Esophagus (tissue), 2 donors: ENCODE measurements at regions not wholly inside any gene's neighbourhood (a gene's known extent, or its start where the extent isn't known, plus 50 kb on each side); places are given as distances from the start of the nearest gene placed in this dataset.

Experiments
- H3K27ac ChIP-seq, 2 donors: one replicate each; pipeline ENCODE4 v1.5.1; 2013; ENCODE audit warnings: low read depth in 2 of 2, mild to moderate bottlenecking in 2 of 2, inconsistent platforms in 1 of 2, low read length in 1 of 2, moderate library complexity in 1 of 2
- H3K27me3 ChIP-seq, 2 donors: one replicate each; pipeline ENCODE4 v1.6.1; 2013; ENCODE audit warnings: low read length in 2 of 2, control low read depth in 1 of 2, mild to moderate bottlenecking in 1 of 2; ENCODE audit not compliant: insufficient read depth in 2 of 2, control insufficient read depth in 1 of 2
- H3K36me3 ChIP-seq, 2 donors: one replicate each; pipeline ENCODE4 v1.6.1; 2013; ENCODE audit warnings: low read length in 1 of 2; ENCODE audit not compliant: control insufficient read depth in 2 of 2, insufficient read depth in 2 of 2
- H3K4me1 ChIP-seq, 2 donors: one replicate each; pipeline ENCODE4 v1.6.1; 2013; ENCODE audit warnings: low read length in 1 of 2; ENCODE audit not compliant: control insufficient read depth in 2 of 2, insufficient read depth in 2 of 2
- H3K4me3 ChIP-seq, 2 donors: one replicate each; pipeline ENCODE4 v1.5.1; 2013; ENCODE audit warnings: low read length in 2 of 2, mild to moderate bottlenecking in 2 of 2, low read depth in 1 of 2, moderate library complexity in 1 of 2
- H3K9me3 ChIP-seq, 2 donors: one replicate each; pipeline ENCODE4 v1.6.1; 2013; ENCODE audit warnings: mild to moderate bottlenecking in 2 of 2, low read depth in 1 of 2, low read length in 1 of 2, moderate library complexity in 1 of 2; ENCODE audit not compliant: control insufficient read depth in 2 of 2, insufficient read depth in 1 of 2
- WGBS, 2 donors: extraction: QIAGEN DNeasy Blood & Tissue Kit; methylation state at CpG; one replicate each; pipeline ENCODE4 v1.1.7; 2013; 5-methylcytosine and 5-hydroxymethylcytosine counted together
- donor health status: healthy with polysubstance abuse.
- donor health status: Bipolar disorder and iron deficiency.

DNA sequence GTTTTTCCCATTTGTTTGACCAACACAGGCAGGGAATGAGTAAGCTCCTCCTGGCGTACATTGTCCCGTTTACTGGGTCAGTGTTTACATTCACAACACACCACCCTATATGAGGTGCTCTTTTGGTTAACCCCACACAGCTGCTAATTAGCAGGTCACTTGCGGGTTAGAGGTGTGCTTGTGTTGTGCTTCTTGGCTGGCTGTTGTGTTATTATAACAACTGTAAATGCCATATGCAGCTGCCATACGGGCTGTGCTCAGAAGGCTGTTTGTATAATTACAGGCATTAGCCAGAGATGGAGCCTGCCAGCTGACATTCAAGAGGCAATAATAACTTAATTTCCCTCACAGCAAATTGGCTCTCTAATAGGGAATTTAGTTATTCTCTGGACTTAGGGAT is 205.1 kb upstream of the ELAC2 start:
- Histone ChIP-seq H3K4me3 (no peak overlapping the region), H3K27ac (no peak overlapping the region), H3K36me3 (no peaks in the 10 kb centered on the region), H3K4me1 (no peaks in the 10 kb centered on the region), H3K27me3 (no peaks in the 10 kb centered on the region), H3K9me3 (no peaks in the 10 kb centered on the region)
- WGBS, 2 donors = 29 to 33% methylated on average over 4 of the region's 4 CpGs

DNA sequence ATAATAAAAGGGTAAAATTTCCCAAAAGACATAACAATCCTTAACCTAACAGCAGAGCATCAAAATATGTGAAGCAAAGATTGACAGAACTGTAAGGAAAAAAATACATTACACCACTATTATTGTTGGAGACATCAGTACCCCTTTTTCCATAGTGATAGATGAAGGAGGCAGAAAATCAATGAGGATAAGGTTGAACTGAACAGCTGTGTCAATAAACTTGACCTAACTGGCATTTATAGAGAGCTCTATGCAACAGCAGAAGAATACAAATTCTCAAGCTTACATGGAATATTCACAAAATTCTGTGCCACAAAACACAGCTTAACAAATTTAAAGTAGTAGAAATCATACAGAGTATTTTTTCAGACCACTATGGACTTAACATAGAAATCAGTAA is 195.0 kb upstream of the ELAC2 start:
- H3K9me3 ChIP-seq = no peaks in the 10 kb centered on the region
- no peak overlapping the region for H3K4me3 ChIP-seq
- no peaks in the 10 kb centered on the region for H3K27me3 ChIP-seq
- H3K27ac ChIP-seq = no peak overlapping the region
- no peaks in the 10 kb centered on the region for H3K4me1 ChIP-seq
- no peaks in the 10 kb centered on the region for H3K36me3 ChIP-seq

DNA sequence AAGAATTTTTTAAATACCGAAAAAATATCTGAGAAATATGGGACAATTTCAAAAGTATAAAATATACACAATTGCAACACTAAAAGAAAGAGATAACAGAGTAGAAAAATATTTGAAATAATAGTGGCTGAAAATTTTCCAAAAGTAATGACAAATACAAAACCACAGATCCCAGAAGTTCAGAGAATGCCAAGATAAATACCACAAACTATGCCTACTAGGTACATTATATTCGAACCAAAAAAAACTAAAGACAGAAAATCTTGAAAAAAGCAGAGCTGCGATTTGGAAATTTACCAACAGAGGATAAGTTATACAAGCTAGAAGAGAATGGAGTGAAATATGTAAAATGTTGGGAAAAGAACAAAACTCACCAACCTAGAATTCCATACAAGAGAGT is 191.3 kb upstream of the ELAC2 start:
- no peaks in the 10 kb centered on the region for H3K9me3 ChIP-seq
- no peaks in the 10 kb centered on the region for H3K4me1 ChIP-seq
- H3K27me3 ChIP-seq = no peaks in the 10 kb centered on the region
- no peak overlapping the region for H3K27ac ChIP-seq
- WGBS, 2 donors = 52 to 78% methylated on average over 3 of the region's 3 CpGs
- H3K36me3 ChIP-seq = no peaks in the 10 kb centered on the region
- no peak overlapping the region for H3K4me3 ChIP-seq

DNA sequence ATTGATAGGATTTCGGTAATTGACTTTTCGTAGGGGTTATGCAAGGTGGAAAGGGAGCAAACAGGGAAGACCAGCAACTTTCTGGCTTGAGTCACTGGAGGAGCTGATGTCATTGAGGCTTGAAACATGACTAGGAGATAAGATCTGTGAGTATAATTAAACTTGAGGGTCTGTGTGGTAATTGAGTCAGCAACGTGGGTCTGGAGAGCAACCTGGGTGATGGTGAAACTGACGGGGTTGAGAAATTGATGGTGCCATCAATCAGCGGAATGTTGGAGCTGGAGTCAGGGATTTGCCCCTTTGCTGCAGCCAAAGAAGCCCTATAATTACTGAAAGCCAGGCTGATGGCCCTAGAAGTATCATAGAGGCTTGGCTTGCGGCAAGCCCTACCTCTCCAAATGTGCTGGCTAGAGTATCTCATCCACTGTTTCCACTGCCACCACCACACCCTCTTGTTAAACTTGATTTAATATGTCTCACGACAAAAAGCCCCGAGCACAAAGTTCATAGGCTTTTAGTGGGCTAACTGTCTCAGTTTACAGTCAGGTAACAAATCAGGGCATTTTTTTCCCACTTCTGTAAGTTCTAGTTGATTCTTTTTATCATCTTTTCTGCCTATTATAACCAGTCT is 186.9 kb upstream of the ELAC2 start:
- H3K4me1 ChIP-seq = no peaks in the 10 kb centered on the region
- whole genome bisulfite sequencing, 2 donors = 52 to 66% methylated on average over 8 of the region's 8 CpGs
- H3K36me3 ChIP-seq = no peaks in the 10 kb centered on the region
- no peaks in the 10 kb centered on the region for H3K27me3 ChIP-seq
- H3K4me3 ChIP-seq = no peak overlapping the region
- H3K9me3 ChIP-seq = no peaks in the 10 kb centered on the region
- no peak overlapping the region for H3K27ac ChIP-seq

DNA sequence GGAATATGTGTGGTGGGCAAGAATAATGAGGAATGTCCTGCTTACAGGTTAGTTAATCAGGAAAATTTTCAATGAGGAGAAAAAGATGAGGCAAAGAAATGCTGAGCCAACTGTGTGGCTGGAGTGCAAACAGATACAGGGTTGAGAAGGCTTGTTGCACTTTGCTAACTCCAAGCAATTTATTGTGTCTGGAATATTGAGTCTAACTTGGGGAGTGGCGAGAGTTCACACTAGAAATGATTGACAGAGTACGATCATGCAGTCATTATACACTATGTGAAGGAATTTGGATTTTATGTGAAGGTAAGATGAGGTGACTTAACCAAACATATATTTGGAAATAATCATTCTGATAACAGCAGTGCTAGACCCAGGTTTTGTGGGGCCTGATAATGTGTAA is 185.0 kb upstream of the ELAC2 start:
- Histone ChIP-seq H3K4me1 (no peaks in the 10 kb centered on the region), H3K4me3 (no peak overlapping the region), H3K27me3 (no peaks in the 10 kb centered on the region), H3K27ac (no peak overlapping the region), H3K9me3 (no peaks in the 10 kb centered on the region), H3K36me3 (no peaks in the 10 kb centered on the region)
- WGBS, 2 donors = 92 to 95% methylated on average over 2 of the region's 2 CpGs

DNA sequence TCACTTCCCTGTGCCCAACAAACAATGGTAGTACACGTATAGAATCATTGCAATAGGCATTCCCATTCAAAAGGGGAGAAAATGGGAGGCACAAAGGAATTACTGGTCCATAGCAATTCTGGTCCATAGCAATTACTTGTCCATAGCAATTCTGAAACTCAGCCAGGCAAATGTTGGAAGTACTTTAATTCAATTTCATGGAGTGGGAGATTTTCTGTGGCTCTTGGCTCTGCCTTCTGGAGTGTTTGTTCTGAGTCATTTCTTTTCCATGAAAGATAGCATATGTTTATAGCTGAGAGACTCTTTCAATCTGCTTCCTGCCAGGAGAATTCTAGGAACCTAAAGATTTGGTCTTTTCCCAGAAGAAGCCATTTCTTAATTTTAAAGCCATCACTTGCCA is 182.8 kb upstream of the ELAC2 start:
- 49 to 78% methylated on average over 1 of the region's 1 CpG for WGBS, 2 donors
- Histone ChIP-seq H3K36me3 (no peaks in the 10 kb centered on the region), H3K27ac (no peak overlapping the region), H3K9me3 (no peaks in the 10 kb centered on the region), H3K4me3 (no peak overlapping the region), H3K27me3 (no peaks in the 10 kb centered on the region), H3K4me1 (no peaks in the 10 kb centered on the region)

DNA sequence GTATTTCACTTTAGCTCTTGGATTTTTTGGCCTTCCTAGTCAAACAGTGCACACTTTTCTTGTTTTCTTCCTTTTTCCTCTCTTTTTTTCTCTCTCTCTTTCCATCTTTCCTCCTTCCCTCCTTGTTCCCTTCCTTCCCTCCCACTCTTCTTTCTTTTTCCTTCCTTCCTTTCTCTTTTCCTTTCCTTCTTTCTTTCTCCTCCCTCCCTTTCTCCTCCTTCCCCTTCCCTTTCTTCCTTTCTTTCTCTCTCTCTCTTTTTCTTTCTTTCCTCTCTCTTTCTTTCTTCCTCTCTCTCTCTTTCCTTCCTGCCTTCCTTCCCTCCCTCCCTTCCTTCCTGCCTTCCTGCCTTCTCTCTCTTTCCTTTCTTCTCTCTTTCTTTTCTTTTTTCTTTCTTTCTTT is 181.6 kb upstream of the ELAC2 start:
- Histone ChIP-seq H3K4me3 (no peak overlapping the region), H3K36me3 (no peaks in the 10 kb centered on the region), H3K9me3 (no peaks in the 10 kb centered on the region), H3K4me1 (no peaks in the 10 kb centered on the region), H3K27me3 (no peaks in the 10 kb centered on the region), H3K27ac (no peak overlapping the region)

DNA sequence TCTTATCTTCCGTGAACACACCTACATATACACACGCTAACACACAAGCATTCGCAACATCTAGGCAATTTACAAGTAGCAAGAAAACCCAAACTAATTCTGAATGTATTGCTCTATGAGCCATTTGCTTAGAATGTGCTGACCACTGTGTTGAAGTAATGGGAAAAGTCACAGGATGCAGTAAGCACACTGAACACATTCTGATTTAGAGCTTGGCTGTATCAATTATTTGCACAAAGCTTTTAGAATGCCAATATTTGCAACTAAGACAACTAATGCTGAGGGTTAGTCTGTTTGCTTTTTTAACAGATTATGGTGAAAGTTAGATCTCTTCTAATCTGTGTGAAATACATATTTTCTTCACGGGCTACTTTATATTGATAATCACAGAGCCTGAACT is 179.8 kb upstream of the ELAC2 start:
- H3K4me3 ChIP-seq = no peak overlapping the region
- no peak overlapping the region for H3K27ac ChIP-seq
- H3K36me3 ChIP-seq = no peaks in the 10 kb centered on the region
- H3K4me1 ChIP-seq = no peaks in the 10 kb centered on the region
- no peaks in the 10 kb centered on the region for H3K9me3 ChIP-seq
- WGBS, 2 donors = 79 to 89% methylated on average over 4 of the region's 4 CpGs
- H3K27me3 ChIP-seq = no peaks in the 10 kb centered on the region

DNA sequence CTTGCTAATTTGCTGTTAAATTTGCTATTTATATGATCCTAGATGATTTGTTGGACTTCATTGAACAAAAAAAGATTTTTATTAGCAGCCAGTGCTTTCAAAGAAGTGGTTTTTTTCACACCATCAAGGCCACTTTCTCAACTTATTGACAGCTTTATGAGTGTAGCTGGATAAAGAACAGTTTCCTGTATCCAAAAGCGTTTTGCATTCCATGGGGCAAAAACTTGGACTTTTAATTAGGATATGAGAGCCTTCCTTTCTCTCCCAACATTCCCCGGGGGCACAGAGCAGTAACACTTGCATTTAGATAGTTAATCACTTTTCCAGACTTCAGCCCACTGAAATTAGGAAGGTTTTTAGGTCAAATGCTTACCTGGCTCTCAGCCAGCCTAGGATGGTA is 177.1 kb upstream of the ELAC2 start:
- H3K9me3 ChIP-seq = no peaks in the 10 kb centered on the region
- H3K27ac ChIP-seq = no peak overlapping the region
- WGBS, 2 donors = 25 to 33% methylated on average over 2 of the region's 2 CpGs
- H3K27me3 ChIP-seq = no peaks in the 10 kb centered on the region
- H3K4me3 ChIP-seq = no peak overlapping the region
- no peaks in the 10 kb centered on the region for H3K4me1 ChIP-seq
- H3K36me3 ChIP-seq = no peaks in the 10 kb centered on the region

DNA sequence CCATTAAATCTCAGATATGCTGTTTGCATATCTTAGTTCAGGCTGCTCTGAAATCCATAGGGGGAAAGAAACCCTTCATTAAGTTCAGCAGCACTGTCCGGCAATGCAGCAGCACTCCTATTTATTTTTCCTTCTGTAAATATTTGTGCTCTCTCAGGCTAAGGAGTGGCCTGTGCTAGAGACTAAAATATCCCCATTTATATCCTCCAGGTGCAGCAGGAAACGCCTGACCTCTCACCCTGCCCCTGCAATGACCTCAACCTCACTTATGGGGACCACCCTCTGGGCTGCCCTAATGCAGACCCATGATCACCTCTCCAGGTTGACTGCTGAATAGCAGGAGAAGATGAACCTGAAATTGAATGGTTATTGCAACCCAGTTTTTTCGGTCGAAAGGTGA is 165.0 kb upstream of the ELAC2 start:
- no peaks in the 10 kb centered on the region for H3K27me3 ChIP-seq
- WGBS, 2 donors = 34 to 45% methylated on average over 4 of the region's 4 CpGs
- no peak overlapping the region for H3K4me3 ChIP-seq
- no peaks in the 10 kb centered on the region for H3K9me3 ChIP-seq
- H3K4me1 ChIP-seq = no peaks in the 10 kb centered on the region
- H3K27ac ChIP-seq = no peak overlapping the region
- no peaks in the 10 kb centered on the region for H3K36me3 ChIP-seq
